Tibial nerve (tissue), 4 donors: ENCODE measurements at regions not wholly inside any gene's neighbourhood (a gene's known extent, or its start where the extent isn't known, plus 50 kb on each side); places are given as distances from the start of the nearest gene placed in this dataset.

ENCODE experiments used
- EP300 ChIP-seq, 2 donors: sonication (generic); formaldehyde crosslinking; IDR thresholded peaks; one replicate each; pipeline ENCODE4 v1.6.1; 2017; ENCODE audit warnings: antibody characterized with exemption in 2 of 2, mild to moderate bottlenecking in 1 of 2
- POLR2A ChIP-seq, 2 donors: fragments of 450-650 bp; IDR thresholded peaks; one replicate each; pipeline ENCODE4 v1.6.1; 2017; ENCODE audit warnings: antibody characterized with exemption in 2 of 2, mild to moderate bottlenecking in 2 of 2, moderate library complexity in 2 of 2
- TF ChIP-seq, protein P1 (sequence below), 5 experiments: fragments of 200-600 bp in 3 of 5; fragments of 450-650 bp in 2 of 5; sonication (generic) in 3 of 5; IDR thresholded peaks; one replicate each; pipeline ENCODE4 v1.5.1; 2016 to 2019; ENCODE audit warnings: antibody characterized with exemption in 5 of 5, mild to moderate bottlenecking in 3 of 5, moderate library complexity in 2 of 5

DNA sequence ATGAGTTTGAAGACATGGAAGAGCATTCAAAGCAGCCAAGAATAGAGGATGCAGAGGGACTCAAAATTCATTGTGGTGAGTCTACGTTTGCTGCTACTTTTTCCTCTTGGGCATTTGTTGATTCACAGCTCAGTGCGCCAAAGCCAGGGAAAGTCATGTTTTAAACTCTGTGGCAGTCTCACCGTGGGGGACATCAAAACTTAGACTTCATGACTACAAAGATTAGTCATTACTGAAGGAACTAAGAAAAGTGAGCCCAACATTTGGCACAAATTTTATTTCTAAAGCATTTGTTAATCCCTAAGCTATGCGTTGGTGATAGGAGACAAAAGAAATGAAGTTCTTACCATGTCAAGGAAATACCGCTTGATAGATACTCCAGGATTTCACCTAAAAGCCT lies 73.7 kb upstream of the MTAP start:
- TF ChIP-seq, protein P1, sequence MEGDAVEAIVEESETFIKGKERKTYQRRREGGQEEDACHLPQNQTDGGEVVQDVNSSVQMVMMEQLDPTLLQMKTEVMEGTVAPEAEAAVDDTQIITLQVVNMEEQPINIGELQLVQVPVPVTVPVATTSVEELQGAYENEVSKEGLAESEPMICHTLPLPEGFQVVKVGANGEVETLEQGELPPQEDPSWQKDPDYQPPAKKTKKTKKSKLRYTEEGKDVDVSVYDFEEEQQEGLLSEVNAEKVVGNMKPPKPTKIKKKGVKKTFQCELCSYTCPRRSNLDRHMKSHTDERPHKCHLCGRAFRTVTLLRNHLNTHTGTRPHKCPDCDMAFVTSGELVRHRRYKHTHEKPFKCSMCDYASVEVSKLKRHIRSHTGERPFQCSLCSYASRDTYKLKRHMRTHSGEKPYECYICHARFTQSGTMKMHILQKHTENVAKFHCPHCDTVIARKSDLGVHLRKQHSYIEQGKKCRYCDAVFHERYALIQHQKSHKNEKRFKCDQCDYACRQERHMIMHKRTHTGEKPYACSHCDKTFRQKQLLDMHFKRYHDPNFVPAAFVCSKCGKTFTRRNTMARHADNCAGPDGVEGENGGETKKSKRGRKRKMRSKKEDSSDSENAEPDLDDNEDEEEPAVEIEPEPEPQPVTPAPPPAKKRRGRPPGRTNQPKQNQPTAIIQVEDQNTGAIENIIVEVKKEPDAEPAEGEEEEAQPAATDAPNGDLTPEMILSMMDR (IDR thresholded peaks at IDR 0.05), result no peak
- TF ChIP-seq POLR2A (IDR thresholded peaks at IDR 0.05) (no peak), EP300 (IDR thresholded peaks at IDR 0.05) (no peak)
